GM13977 (cell line): ENCODE measurements at regions not wholly inside any gene's neighbourhood (a gene's known extent, or its start where the extent isn't known, plus 50 kb on each side); places are given as distances from the start of the nearest gene placed in this dataset.

Experiments
- DNase-seq: peaks from one replicate; pipeline ENCODE4 v3.0.0; 2012; ENCODE audit warnings: low spot score
- CTCF ChIP-seq: IDR thresholded peaks from 2 replicates; pipeline ENCODE4 v1.5.1; 2012; ENCODE audit warnings: mild to moderate bottlenecking, control low read depth; ENCODE audit not compliant: insufficient read depth; ENCODE audit errors: extremely low read depth, missing control alignments
- in situ Hi-C: fragments of 300-500 bp; cut with MboI; formaldehyde crosslinking; loops from one replicate; pipeline ENCODE4 v1.12.0; 2022; ENCODE audit warnings: low sequenced_read_pairs, low pct_unique_long_range_greater_than_20kb, mixed read lengths, inconsistent platforms; ENCODE audit not compliant: unreplicated experiment

DNA sequence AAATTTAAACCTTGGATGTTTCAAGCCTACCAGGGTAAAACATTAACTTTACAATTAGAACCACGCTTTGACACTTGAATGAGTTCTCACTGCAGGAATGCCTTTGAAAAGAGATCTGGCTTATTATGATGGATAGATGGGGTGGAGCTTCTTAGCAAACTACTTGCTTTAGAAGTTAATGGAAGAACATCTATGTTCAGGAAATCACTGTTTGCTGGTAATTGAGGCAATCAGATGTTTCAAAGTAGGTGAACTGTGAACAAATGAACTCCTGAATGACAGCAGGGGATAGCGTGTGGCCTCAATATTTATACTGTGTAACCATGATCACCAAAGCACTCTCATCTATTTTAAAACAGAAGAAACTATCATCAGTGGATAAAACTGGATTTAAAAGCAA lies 383.6 kb downstream of the PIK3C3 start:
- no peak for DNase-seq
- in situ Hi-C loops, result no loop called here
- no peak for TF ChIP-seq CTCF

DNA sequence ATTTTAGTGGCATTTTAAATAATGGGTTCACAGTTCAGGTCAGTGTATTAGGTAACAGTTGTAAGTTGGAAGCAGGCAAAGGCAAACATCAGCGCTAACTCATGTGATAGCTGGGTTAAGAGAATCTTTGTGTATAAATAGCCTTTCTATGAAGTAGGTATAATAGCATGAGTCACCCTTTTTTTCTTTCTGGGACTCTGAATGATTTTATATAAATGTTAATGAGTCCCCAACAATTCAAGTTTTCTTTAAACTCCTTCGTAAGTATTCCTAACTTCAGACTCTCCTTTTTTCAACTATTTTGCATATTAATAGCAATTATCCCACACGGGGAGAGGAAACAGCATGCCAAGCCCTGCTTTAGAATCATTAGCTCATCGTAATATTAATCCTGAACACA lies 384.3 kb downstream of the PIK3C3 start:
- in situ Hi-C loops, result no loop called here
- no peak for DNase-seq
- TF ChIP-seq CTCF, result no peak

GRCh38 chr18:42340423-42341009 lies 385.5 kb downstream of the PIK3C3 start:
- no peak for DNase-seq
- TF ChIP-seq CTCF, result no peak
- in situ Hi-C loops, result no loop called here

GRCh38 chr18:42341423-42341822 lies 386.4 kb downstream of the PIK3C3 start:
- no peak for TF ChIP-seq CTCF
- in situ Hi-C loops, result no loop called here
- DNase-seq, result no peak

DNA sequence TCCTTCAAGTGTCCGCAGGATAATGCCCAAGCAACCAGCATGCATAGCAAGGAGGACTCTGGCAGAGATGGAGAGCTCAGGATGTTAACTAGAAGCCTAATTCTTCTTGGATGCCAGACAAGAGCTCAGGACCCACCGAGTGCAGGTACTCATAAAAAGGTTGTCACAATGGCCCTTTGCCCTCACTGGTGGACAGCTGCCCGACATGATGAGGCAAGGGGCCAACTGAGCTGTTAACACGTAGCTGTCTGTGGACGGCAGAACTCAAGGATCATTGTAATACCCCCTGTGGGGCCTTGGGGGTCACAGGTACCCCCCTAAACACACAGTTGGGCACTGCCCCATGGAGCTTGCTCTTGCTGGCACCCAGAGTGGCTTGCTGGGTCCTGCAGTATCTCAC lies 393.7 kb downstream of the PIK3C3 start:
- in situ Hi-C loops, result no loop called here
- no peak for DNase-seq
- no peak for TF ChIP-seq CTCF

DNA sequence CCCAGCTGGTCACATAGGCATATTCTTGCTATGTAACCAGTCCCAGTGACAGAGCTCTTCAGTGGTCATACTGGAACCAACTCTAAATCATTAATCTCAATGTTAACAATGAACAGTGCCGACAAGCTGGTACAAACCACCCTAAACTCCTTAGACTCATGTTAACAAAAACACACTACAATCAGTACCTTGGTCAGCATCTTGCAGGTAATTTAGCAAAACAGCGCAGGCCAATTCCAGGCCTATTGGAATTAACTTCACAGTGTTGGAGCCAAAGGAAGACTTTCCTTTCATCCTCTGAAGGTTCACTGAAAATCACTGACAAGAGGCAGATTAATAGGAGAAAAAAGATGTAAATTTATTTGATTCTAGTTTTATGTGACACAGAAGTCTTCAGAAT lies 396.4 kb downstream of the PIK3C3 start:
- no peak for TF ChIP-seq CTCF
- in situ Hi-C loops, result no loop called here
- no peak for DNase-seq

DNA sequence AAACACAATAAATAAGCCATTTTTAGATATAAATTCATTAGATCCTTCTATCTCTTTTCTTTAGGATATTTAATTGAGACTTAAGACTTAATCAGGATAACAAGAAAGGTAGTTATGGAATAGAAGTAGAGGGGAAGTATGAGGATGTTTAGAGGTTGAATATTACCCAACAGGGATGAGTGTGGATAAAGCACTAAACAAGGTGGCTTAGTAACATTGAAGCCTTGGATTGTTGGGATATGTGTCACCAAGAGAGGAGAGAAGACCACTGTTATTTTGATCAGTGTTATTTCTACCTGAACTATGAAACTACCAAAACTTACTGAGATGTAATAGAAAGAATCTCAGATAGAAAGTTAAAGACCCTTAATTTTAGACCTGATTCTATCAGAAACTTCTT lies 405.7 kb downstream of the PIK3C3 start:
- no peak for DNase-seq
- in situ Hi-C loops, result no loop called here
- no peak for TF ChIP-seq CTCF
